ENCODE measurements at regions not wholly inside any gene's neighbourhood (a gene's known extent, or its start where the extent isn't known, plus 50 kb on each side); places are given as distances from the start of the nearest gene placed in this dataset.
"Not testable (repeated sequence)": the region's sequence is repeated elsewhere in the genome, so short reads cannot be mapped to it uniquely, and the experiment has no call there.

- H2BK5ac ChIP-seq (ENCODE audit: low read length); H3K79me1 ChIP-seq (ENCODE audit: low read depth, low read length); H4K91ac ChIP-seq (ENCODE audit: low read depth, low read length, poor library complexity); H2BK120ac ChIP-seq (ENCODE audit: low read depth, low read length); H2AK5ac ChIP-seq (ENCODE audit: low read depth, low read length); H3K27ac ChIP-seq (replicated peaks; ENCODE audit: low read length); H3K9me3 ChIP-seq (replicated peaks in 1 of 2; ENCODE audit: control insufficient read depth in 2 of 2, insufficient read depth in 1 of 2, low read depth in 1 of 2, low read length in 2 of 2); DNase-seq (ENCODE audit: low spot score); H3K4me3 ChIP-seq (ENCODE audit: low read length in 2 of 2); H3K4ac ChIP-seq (ENCODE audit: low read length); H3K36me3 ChIP-seq (replicated peaks in 1 of 2; ENCODE audit: control insufficient read depth in 2 of 2, insufficient read depth in 2 of 2, low read length in 2 of 2); H2BK12ac ChIP-seq (ENCODE audit: low read length); H3K4me2 ChIP-seq (ENCODE audit: insufficient read depth, low read length, poor library complexity, severe bottlenecking); H2AFZ ChIP-seq (ENCODE audit: low read length); H3K4me1 ChIP-seq (ENCODE audit: control insufficient read depth in 2 of 2, insufficient read depth in 1 of 2, low read depth in 1 of 2, low read length in 2 of 2); H4K8ac ChIP-seq (ENCODE audit: low read depth, low read length); H2BK15ac ChIP-seq (ENCODE audit: low read length): not testable (repeated sequence)
- Histone ChIP-seq H3K23ac (ENCODE audit: low read depth, low read length, poor library complexity) (peak overlapping the region; percentile 35), H3K14ac (ENCODE audit: low read length) (peak overlapping the region; percentile 64), H3K18ac (ENCODE audit: low read length) (peak overlapping the region; percentile 80), H3K9ac (ENCODE audit: low read depth, low read length, poor library complexity) (peak overlapping the region; percentile 79), H3K27me3 (ENCODE audit: control insufficient read depth in 3 of 3, insufficient read depth in 3 of 3, low read depth in 1 of 3, low read length in 3 of 3) (peaks cover 0 to 12% (median 0%) of the 10 kb centered on the region in 3 experiments)
- WGBS, 2 donors (ENCODE audit: extremely low coverage in 2 of 2, insufficient read length in 2 of 2, insufficient replicate concordance in 1 of 2) = 87 to 99% methylated on average over 4 to 9 of the region's 9 CpGs
These were observed 69.0 kb upstream of the CFAP46 start for GRCh38 chr10:133011393-133011792.

- H3K4ac ChIP-seq (ENCODE audit: low read length); H3K4me1 ChIP-seq (ENCODE audit: control insufficient read depth in 2 of 2, insufficient read depth in 1 of 2, low read depth in 1 of 2, low read length in 2 of 2); H2BK5ac ChIP-seq (ENCODE audit: low read length); DNase-seq (ENCODE audit: low spot score); H2BK120ac ChIP-seq (ENCODE audit: low read depth, low read length); H2AK5ac ChIP-seq (ENCODE audit: low read depth, low read length); H2AFZ ChIP-seq (ENCODE audit: low read length); H3K4me2 ChIP-seq (ENCODE audit: insufficient read depth, low read length, poor library complexity, severe bottlenecking); H3K79me1 ChIP-seq (ENCODE audit: low read depth, low read length); H3K18ac ChIP-seq (ENCODE audit: low read length); H3K27ac ChIP-seq (replicated peaks; ENCODE audit: low read length); H3K9me3 ChIP-seq (replicated peaks in 1 of 2; ENCODE audit: control insufficient read depth in 2 of 2, insufficient read depth in 1 of 2, low read depth in 1 of 2, low read length in 2 of 2); H3K36me3 ChIP-seq (replicated peaks in 1 of 2; ENCODE audit: control insufficient read depth in 2 of 2, insufficient read depth in 2 of 2, low read length in 2 of 2); H2BK15ac ChIP-seq (ENCODE audit: low read length): not testable (repeated sequence)
- H3K27me3 ChIP-seq (ENCODE audit: control insufficient read depth in 3 of 3, insufficient read depth in 3 of 3, low read depth in 1 of 3, low read length in 3 of 3) = peaks cover 0 to 12% (median 0%) of the 10 kb centered on the region in 3 experiments
- H3K9ac ChIP-seq (ENCODE audit: low read depth, low read length, poor library complexity) = peak overlapping the region; percentile 70
- H2BK12ac ChIP-seq (ENCODE audit: low read length) = peak overlapping the region; percentile 86
- peak overlapping the region; percentile 98 for H3K14ac ChIP-seq (ENCODE audit: low read length)
- H3K23ac ChIP-seq (ENCODE audit: low read depth, low read length, poor library complexity) = peak overlapping the region; percentile 53
- 100% methylated on average over 1 to 5 of the region's 6 CpGs for WGBS, 2 donors (ENCODE audit: extremely low coverage in 2 of 2, insufficient read length in 2 of 2, insufficient replicate concordance in 1 of 2)
- H4K8ac ChIP-seq (ENCODE audit: low read depth, low read length) = peak overlapping the region; percentile 94
- H4K91ac ChIP-seq (ENCODE audit: low read depth, low read length, poor library complexity) = peak overlapping the region; percentile 33
- peak overlapping the region in 1 of 2 donors; percentile 2 for H3K4me3 ChIP-seq (ENCODE audit: low read length in 2 of 2)
These were observed 68.4 kb upstream of the CFAP46 start for GRCh38 chr10:133010843-133011179.

GRCh38 chr10:133010095-133010842 is 67.9 kb upstream of the CFAP46 start:
- Histone ChIP-seq H3K9ac (ENCODE audit: low read depth, low read length, poor library complexity) (peak overlapping the region; percentile 70), H2BK120ac (ENCODE audit: low read depth, low read length) (peak overlapping the region; percentile 94), H3K18ac (ENCODE audit: low read length) (peak overlapping the region; percentile 69), H2BK5ac (ENCODE audit: low read length) (peak overlapping the region; percentile 42), H3K9me3 (replicated peaks in 1 of 2; ENCODE audit: control insufficient read depth in 2 of 2, insufficient read depth in 1 of 2, low read depth in 1 of 2, low read length in 2 of 2) (peaks cover 0 to 3% of the 10 kb centered on the region in 2 donors), H2AFZ (ENCODE audit: low read length) (peak overlapping the region; percentile 45), H2AK5ac (ENCODE audit: low read depth, low read length) (peak overlapping the region; percentile 84), H3K27ac (replicated peaks; ENCODE audit: low read length) (no peak overlapping the region), H3K27me3 (ENCODE audit: control insufficient read depth in 3 of 3, insufficient read depth in 3 of 3, low read depth in 1 of 3, low read length in 3 of 3) (peaks cover 0 to 12% (median 0%) of the 10 kb centered on the region in 3 experiments), H2BK12ac (ENCODE audit: low read length) (peak overlapping the region; percentile 86), H4K8ac (ENCODE audit: low read depth, low read length) (peak overlapping the region; percentile 94), H3K4me2 (ENCODE audit: insufficient read depth, low read length, poor library complexity, severe bottlenecking) (no peak overlapping the region), H3K23ac (ENCODE audit: low read depth, low read length, poor library complexity) (peak overlapping the region; percentile 53), H3K4ac (ENCODE audit: low read length) (no peak overlapping the region), H3K4me1 (ENCODE audit: control insufficient read depth in 2 of 2, insufficient read depth in 1 of 2, low read depth in 1 of 2, low read length in 2 of 2) (peaks cover 3 to 9% of the 10 kb centered on the region in 2 donors), H3K79me1 (ENCODE audit: low read depth, low read length) (no peaks in the 10 kb centered on the region), H2BK15ac (ENCODE audit: low read length) (peak overlapping the region; percentile 76), H3K36me3 (replicated peaks in 1 of 2; ENCODE audit: control insufficient read depth in 2 of 2, insufficient read depth in 2 of 2, low read length in 2 of 2) (no peaks in the 10 kb centered on the region), H4K91ac (ENCODE audit: low read depth, low read length, poor library complexity) (peak overlapping the region; percentile 33), H3K14ac (ENCODE audit: low read length) (peak overlapping the region; percentile 98), H3K4me3 (ENCODE audit: low read length in 2 of 2) (no peak overlapping the region)
- DNase-seq (ENCODE audit: low spot score) = no peak
- WGBS, 2 donors (ENCODE audit: extremely low coverage in 2 of 2, insufficient read length in 2 of 2, insufficient replicate concordance in 1 of 2) = no CpG with 5 or more reads among the region's 23 CpGs

- Histone ChIP-seq H3K27ac (replicated peaks; ENCODE audit: low read length) (no peak overlapping the region), H3K18ac (ENCODE audit: low read length) (peak overlapping the region; percentile 84), H3K9ac (ENCODE audit: low read depth, low read length, poor library complexity) (no peak overlapping the region), H3K4me2 (ENCODE audit: insufficient read depth, low read length, poor library complexity, severe bottlenecking) (no peak overlapping the region), H3K4ac (ENCODE audit: low read length) (no peak overlapping the region), H3K36me3 (replicated peaks in 1 of 2; ENCODE audit: control insufficient read depth in 2 of 2, insufficient read depth in 2 of 2, low read length in 2 of 2) (no peaks in the 10 kb centered on the region), H2BK12ac (ENCODE audit: low read length) (no peak overlapping the region), H3K9me3 (replicated peaks in 1 of 2; ENCODE audit: control insufficient read depth in 2 of 2, insufficient read depth in 1 of 2, low read depth in 1 of 2, low read length in 2 of 2) (peaks cover 0 to 3% of the 10 kb centered on the region in 2 donors), H3K4me1 (ENCODE audit: control insufficient read depth in 2 of 2, insufficient read depth in 1 of 2, low read depth in 1 of 2, low read length in 2 of 2) (peaks cover 3 to 9% of the 10 kb centered on the region in 2 donors), H2BK5ac (ENCODE audit: low read length) (peak overlapping the region; percentile 42), H4K91ac (ENCODE audit: low read depth, low read length, poor library complexity) (no peak overlapping the region), H2AK5ac (ENCODE audit: low read depth, low read length) (peak overlapping the region; percentile 84), H3K79me1 (ENCODE audit: low read depth, low read length) (no peaks in the 10 kb centered on the region), H2BK120ac (ENCODE audit: low read depth, low read length) (no peak overlapping the region), H4K8ac (ENCODE audit: low read depth, low read length) (no peak overlapping the region), H2AFZ (ENCODE audit: low read length) (peak overlapping the region; percentile 67), H2BK15ac (ENCODE audit: low read length) (no peak overlapping the region), H3K14ac (ENCODE audit: low read length) (peak overlapping the region; percentile 3), H3K4me3 (ENCODE audit: low read length in 2 of 2) (no peak overlapping the region), H3K23ac (ENCODE audit: low read depth, low read length, poor library complexity) (peak overlapping the region; percentile 53), H3K27me3 (ENCODE audit: control insufficient read depth in 3 of 3, insufficient read depth in 3 of 3, low read depth in 1 of 3, low read length in 3 of 3) (peaks cover 0 to 12% (median 0%) of the 10 kb centered on the region in 3 experiments)
- DNase-seq (ENCODE audit: low spot score) = no peak
- WGBS, 2 donors (ENCODE audit: extremely low coverage in 2 of 2, insufficient read length in 2 of 2, insufficient replicate concordance in 1 of 2) = no CpG with 5 or more reads among the region's 23 CpGs
These were observed 67.0 kb upstream of the CFAP46 start for GRCh38 chr10:133009218-133009950.

Data from neuronal stem cell (in vitro differentiated cells).